Astrocyte of the cerebellum (primary cell): ENCODE measurements at regions not wholly inside any gene's neighbourhood (a gene's known extent, or its start where the extent isn't known, plus 50 kb on each side); places are given as distances from the start of the nearest gene placed in this dataset.

Experiments
- DNase-seq: peaks from one replicate; pipeline ENCODE4 v3.0.0-alpha.2; 2011; ENCODE audit warnings: low read depth
- H3K4me3 ChIP-seq: 2 replicates; pipeline ENCODE4 v1.5.1; 2011; ENCODE audit warnings: mild to moderate bottlenecking, low read depth, low read length, moderate library complexity
- CTCF ChIP-seq: IDR thresholded peaks from 2 replicates; pipeline ENCODE4 v1.5.1; 2012; ENCODE audit warnings: low read length, low read depth, moderate library complexity, mild to moderate bottlenecking; ENCODE audit errors: missing control alignments
- in situ Hi-C: cut with HindIII; loops from 2 replicates; pipeline ENCODE4 v1.10.0; 2017; ENCODE audit warnings: low sequenced_read_pairs

- DNase-seq: no peak
- in situ Hi-C loops: no loop called here
- no peak overlapping the region for H3K4me3 ChIP-seq
- TF ChIP-seq CTCF: no peak
Observed at GRCh38 chr20:57071954-57072583, 194.4 kb downstream of the BMP7 start.

GRCh38 chr20:57073402-57073801 is 193.0 kb downstream of the BMP7 start:
- no peak overlapping the region for H3K4me3 ChIP-seq
- DNase-seq: no peak
- in situ Hi-C loops: no loop called here
- no peak for TF ChIP-seq CTCF

GRCh38 chr20:57074386-57074785 is 192.1 kb downstream of the BMP7 start:
- in situ Hi-C loops: no loop called here
- TF ChIP-seq CTCF: no peak
- H3K4me3 ChIP-seq: no peak overlapping the region
- DNase-seq: no peak

- TF ChIP-seq CTCF: no peak
- DNase-seq: no peak
- no peak overlapping the region for H3K4me3 ChIP-seq
- in situ Hi-C loops: no loop called here
Observed at GRCh38 chr20:57075181-57075580, 191.3 kb downstream of the BMP7 start.

- in situ Hi-C loops: no loop called here
- TF ChIP-seq CTCF: no peak
- H3K4me3 ChIP-seq: no peak overlapping the region
- DNase-seq: no peak
Observed at GRCh38 chr20:57075603-57076002, 190.8 kb downstream of the BMP7 start.

- no peak for TF ChIP-seq CTCF
- no peak for DNase-seq
- in situ Hi-C loops: no loop called here
- H3K4me3 ChIP-seq: no peak overlapping the region
Observed at GRCh38 chr20:57076152-57076652, 190.2 kb downstream of the BMP7 start.
